ENCODE measurements at regions not wholly inside any gene's neighbourhood (a gene's known extent, or its start where the extent isn't known, plus 50 kb on each side); places are given as distances from the start of the nearest gene placed in this dataset.

DNA sequence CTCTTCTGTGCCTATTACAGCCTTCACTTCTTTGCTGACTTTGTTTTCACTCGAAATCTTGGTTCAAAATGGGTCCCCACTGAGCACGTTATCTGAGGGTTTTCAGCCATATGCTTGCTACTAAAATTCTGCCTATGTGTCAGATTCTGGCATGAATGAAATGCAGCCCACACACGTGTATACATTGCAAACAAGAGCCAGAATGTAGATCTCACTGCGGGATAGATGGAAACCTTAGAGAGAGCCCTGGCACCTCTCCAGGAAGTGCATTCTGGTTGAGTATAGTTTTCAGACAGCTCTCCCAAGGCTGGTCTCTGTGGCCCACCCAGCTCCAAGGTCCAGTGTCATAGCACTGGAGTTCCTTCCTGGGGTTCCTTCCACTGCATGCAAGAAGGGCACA lies 234.7 kb upstream of the GJB5 start:
- DNase-seq (ENCODE audit: low spot score) (no peak), ATAC-seq (no peak)
- Mint-ChIP-seq H3K27me3 (ENCODE audit: insufficient read depth, low read depth, poor library complexity) (no peaks in the 10 kb centered on the region), H3K27ac (no peak overlapping the region), H3K36me3 (ENCODE audit: low read depth) (no peaks in the 10 kb centered on the region), H3K9me3 (peaks cover 4% of the 10 kb centered on the region), H3K4me1 (no peaks in the 10 kb centered on the region), H3K4me3 (no peak overlapping the region)
- no peak overlapping the region for H2AFZ ChIP-seq
- H3K79me2 ChIP-seq (replicated peaks; ENCODE audit: insufficient read depth): no peaks in the 10 kb centered on the region
- H3K27me3 ChIP-seq (ENCODE audit: insufficient read depth): no peaks in the 10 kb centered on the region
- H3F3A ChIP-seq (replicated peaks; ENCODE audit: low read depth): no peaks in the 10 kb centered on the region
- H3K36me3 ChIP-seq (ENCODE audit: insufficient read depth): no peaks in the 10 kb centered on the region
- H3K4me3 ChIP-seq: no peak overlapping the region
- no peak overlapping the region for H3K4me2 ChIP-seq
- no peak overlapping the region for H3K27ac ChIP-seq (ENCODE audit: low read depth)
- 0 out of 2 replicates have a peak, but pooled peaks cover 4% of the 10 kb centered on the region for H3K9me2 ChIP-seq (ENCODE audit: insufficient read depth)
- TF ChIP-seq ETS1 (IDR thresholded peaks at IDR 0.05): no peak
- TF ChIP-seq POLR2AphosphoS5 (IDR thresholded peaks at IDR 0.05; ENCODE audit: low read depth): no peak
- TF ChIP-seq EZH2 (IDR thresholded peaks at IDR 0.05; ENCODE audit: low read depth, unreplicated experiment): no peak
- no peak for TF ChIP-seq CREB1 (CRISPR knock-in tag; IDR thresholded peaks at IDR 0.05; ENCODE audit: low read depth)
- TF ChIP-seq ZNF331 (CRISPR knock-in tag; IDR thresholded peaks at IDR 0.05; ENCODE audit: low read depth): no peak
- TF ChIP-seq JUNB (IDR thresholded peaks at IDR 0.05; ENCODE audit: unreplicated experiment): no peak
- no peak for TF ChIP-seq REST (IDR thresholded peaks at IDR 0.05; ENCODE audit: unreplicated experiment)
- TF ChIP-seq STAT1 (IDR thresholded peaks at IDR 0.05; ENCODE audit: unreplicated experiment): no peak
- TF ChIP-seq CTCF (conservative IDR thresholded peaks at IDR 0.05; ENCODE audit: low read depth in 2 of 2): no peak
- no peak for TF ChIP-seq ZNF462 (CRISPR knock-in tag; IDR thresholded peaks at IDR 0.05)
- no peak for TF ChIP-seq NANOG (IDR thresholded peaks at IDR 0.05; ENCODE audit: borderline replicate concordance)
- TF ChIP-seq EZH2phosphoT487 (IDR thresholded peaks at IDR 0.05; ENCODE audit: unreplicated experiment): no peak
- TF ChIP-seq ZNF114 (CRISPR knock-in tag; IDR thresholded peaks at IDR 0.05): no peak
- H3K4me1 ChIP-seq (ENCODE audit: insufficient read depth): no peaks in the 10 kb centered on the region
- no peaks in the 10 kb centered on the region for H4K20me1 ChIP-seq (replicated peaks; ENCODE audit: insufficient read depth)

Data from GM23338 (cell line).